ENCODE measurements at regions not wholly inside any gene's neighbourhood (a gene's known extent, or its start where the extent isn't known, plus 50 kb on each side); places are given as distances from the start of the nearest gene placed in this dataset.
"Not testable (repeated sequence)": the region's sequence is repeated elsewhere in the genome, so short reads cannot be mapped to it uniquely, and the experiment has no call there.

DNA sequence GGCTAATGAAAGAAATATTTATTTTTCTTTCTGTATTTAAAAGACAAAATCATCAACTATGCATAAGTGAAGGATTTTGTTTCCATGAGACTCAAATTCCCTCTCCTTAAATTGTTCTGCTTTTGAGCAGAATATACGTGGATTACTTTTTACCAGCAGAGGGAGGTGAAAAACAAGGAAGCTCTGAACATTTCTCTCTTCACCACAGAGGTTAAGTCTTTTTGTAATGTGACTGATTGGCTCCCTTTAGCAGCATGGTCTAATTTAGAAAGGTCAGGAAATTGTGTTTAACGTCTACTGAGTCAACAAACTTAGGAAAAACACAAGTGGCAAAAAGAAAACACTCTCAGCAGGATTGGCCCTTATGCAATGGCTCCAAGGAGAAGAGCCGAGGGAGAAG is 55.1 kb upstream of the F9 start:
- no peak overlapping the region for H2AFZ ChIP-seq (ENCODE audit: low read length)
- H3K27ac ChIP-seq (ENCODE audit: low read depth, low read length, poor library complexity, severe bottlenecking): no peak overlapping the region
- no peaks in the 10 kb centered on the region for H4K20me1 ChIP-seq (ENCODE audit: insufficient read depth, low read length)
- ChIA-PET POLR2A (no interaction called here), CTCF (ENCODE audit: unreplicated experiment) (no interaction called here)
- TF ChIP-seq, protein P1, sequence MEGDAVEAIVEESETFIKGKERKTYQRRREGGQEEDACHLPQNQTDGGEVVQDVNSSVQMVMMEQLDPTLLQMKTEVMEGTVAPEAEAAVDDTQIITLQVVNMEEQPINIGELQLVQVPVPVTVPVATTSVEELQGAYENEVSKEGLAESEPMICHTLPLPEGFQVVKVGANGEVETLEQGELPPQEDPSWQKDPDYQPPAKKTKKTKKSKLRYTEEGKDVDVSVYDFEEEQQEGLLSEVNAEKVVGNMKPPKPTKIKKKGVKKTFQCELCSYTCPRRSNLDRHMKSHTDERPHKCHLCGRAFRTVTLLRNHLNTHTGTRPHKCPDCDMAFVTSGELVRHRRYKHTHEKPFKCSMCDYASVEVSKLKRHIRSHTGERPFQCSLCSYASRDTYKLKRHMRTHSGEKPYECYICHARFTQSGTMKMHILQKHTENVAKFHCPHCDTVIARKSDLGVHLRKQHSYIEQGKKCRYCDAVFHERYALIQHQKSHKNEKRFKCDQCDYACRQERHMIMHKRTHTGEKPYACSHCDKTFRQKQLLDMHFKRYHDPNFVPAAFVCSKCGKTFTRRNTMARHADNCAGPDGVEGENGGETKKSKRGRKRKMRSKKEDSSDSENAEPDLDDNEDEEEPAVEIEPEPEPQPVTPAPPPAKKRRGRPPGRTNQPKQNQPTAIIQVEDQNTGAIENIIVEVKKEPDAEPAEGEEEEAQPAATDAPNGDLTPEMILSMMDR (conservative IDR thresholded peaks at IDR 0.05; ENCODE audit: low read length): no peak
- TF ChIP-seq EZH2phosphoT487 (IDR thresholded peaks at IDR 0.05; ENCODE audit: borderline replicate concordance, low read depth, low read length): no peak
- no peaks in the 10 kb centered on the region for H3K4me1 ChIP-seq (ENCODE audit: insufficient read depth, low read length, poor library complexity, severe bottlenecking)
- H3K9me2 ChIP-seq (ENCODE audit: insufficient read depth, low read length): no peaks in the 10 kb centered on the region
- H3K4me3 ChIP-seq (ENCODE audit: low read depth, low read length, poor library complexity, severe bottlenecking): no peak overlapping the region
- no peak overlapping the region for H3K4me2 ChIP-seq (ENCODE audit: low read length)
- BruUV-seq (replicated peaks): no TSS peak
- intact Hi-C loops (cut with micrococcal nuclease; ENCODE audit: unreplicated experiment): no loop called here
- no peak for DNase-seq (ENCODE audit: low spot score)
- no peaks in the 10 kb centered on the region for H3K9me3 ChIP-seq (ENCODE audit: low read length)
- H3K79me2 ChIP-seq (ENCODE audit: insufficient read depth, low read depth, low read length): no peaks in the 10 kb centered on the region
- no peaks in the 10 kb centered on the region for H3K36me3 ChIP-seq (ENCODE audit: insufficient read depth, low read length)

DNA sequence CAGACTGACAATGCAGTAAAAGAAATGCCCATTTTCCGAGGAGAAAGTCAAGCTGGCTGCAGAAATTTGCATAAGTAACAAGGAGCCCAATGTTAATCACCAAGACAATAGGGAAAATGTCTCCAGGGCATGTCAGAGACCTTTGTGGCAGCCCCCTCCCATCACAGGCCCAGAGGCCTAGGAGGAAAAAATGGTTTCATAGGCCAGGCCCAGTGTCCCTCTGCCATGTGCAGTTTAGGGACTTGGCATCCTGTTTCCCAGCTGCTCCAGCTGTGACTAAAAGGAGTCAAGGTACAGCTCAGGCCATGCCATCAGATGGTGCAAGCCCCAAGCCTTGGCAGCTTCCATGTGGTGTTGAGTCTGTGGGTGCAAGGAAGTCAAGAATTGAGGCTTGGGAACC is 68.6 kb upstream of the F9 start:
- H3K4me2 ChIP-seq (ENCODE audit: low read length); H3K4me1 ChIP-seq (ENCODE audit: insufficient read depth, low read length, poor library complexity, severe bottlenecking); H4K20me1 ChIP-seq (ENCODE audit: insufficient read depth, low read length); H2AFZ ChIP-seq (ENCODE audit: low read length); H3K9me2 ChIP-seq (ENCODE audit: insufficient read depth, low read length); H3K27ac ChIP-seq (ENCODE audit: low read depth, low read length, poor library complexity, severe bottlenecking); intact Hi-C loops (cut with micrococcal nuclease; ENCODE audit: unreplicated experiment); DNase-seq (ENCODE audit: low spot score); CTCF ChIA-PET (ENCODE audit: unreplicated experiment); H3K36me3 ChIP-seq (ENCODE audit: insufficient read depth, low read length); H3K9me3 ChIP-seq (ENCODE audit: low read length); H3K4me3 ChIP-seq (ENCODE audit: low read depth, low read length, poor library complexity, severe bottlenecking); POLR2A ChIA-PET; BruUV-seq (replicated peaks); H3K79me2 ChIP-seq (ENCODE audit: insufficient read depth, low read depth, low read length): not testable (repeated sequence)

DNA sequence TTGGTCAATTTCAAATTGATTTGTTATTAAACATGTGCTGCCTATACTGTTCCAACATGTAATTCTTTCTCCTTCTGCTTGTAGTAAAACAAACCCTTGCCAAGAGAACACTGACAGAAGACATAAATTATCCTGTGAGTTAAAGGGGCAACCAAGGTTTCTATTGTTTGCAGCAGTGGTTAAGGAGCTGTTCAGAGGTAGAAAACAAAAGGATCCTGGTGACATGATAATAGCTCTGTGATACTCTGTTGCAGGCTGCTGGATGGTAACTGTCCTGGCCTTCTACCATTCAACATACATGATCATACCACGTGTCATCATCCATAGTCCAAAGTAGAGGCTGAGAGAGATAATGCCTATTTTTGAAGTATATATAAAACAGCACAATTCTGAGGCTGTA is 75.8 kb upstream of the F9 start:
- Histone ChIP-seq H3K9me3 (ENCODE audit: low read length) (no peaks in the 10 kb centered on the region), H3K36me3 (ENCODE audit: insufficient read depth, low read length) (no peaks in the 10 kb centered on the region), H3K4me1 (ENCODE audit: insufficient read depth, low read length, poor library complexity, severe bottlenecking) (no peaks in the 10 kb centered on the region), H3K27ac (ENCODE audit: low read depth, low read length, poor library complexity, severe bottlenecking) (no peak overlapping the region), H3K4me2 (ENCODE audit: low read length) (no peak overlapping the region), H3K79me2 (ENCODE audit: insufficient read depth, low read depth, low read length) (no peaks in the 10 kb centered on the region), H2AFZ (ENCODE audit: low read length) (no peak overlapping the region), H3K4me3 (ENCODE audit: low read depth, low read length, poor library complexity, severe bottlenecking) (no peak overlapping the region), H3K9me2 (ENCODE audit: insufficient read depth, low read length) (no peaks in the 10 kb centered on the region), H4K20me1 (ENCODE audit: insufficient read depth, low read length) (no peaks in the 10 kb centered on the region)
- TF ChIP-seq EZH2phosphoT487 (IDR thresholded peaks at IDR 0.05; ENCODE audit: borderline replicate concordance, low read depth, low read length): no peak
- TF ChIP-seq, protein P1 (conservative IDR thresholded peaks at IDR 0.05; ENCODE audit: low read length): no peak
- no peak for DNase-seq (ENCODE audit: low spot score)
- ChIA-PET POLR2A (no interaction called here), CTCF (ENCODE audit: unreplicated experiment) (no interaction called here)
- intact Hi-C loops (cut with micrococcal nuclease; ENCODE audit: unreplicated experiment): no loop called here
- no TSS peak for BruUV-seq (replicated peaks)
